Activated naive CD4-positive, alpha-beta T cell treated with anti-CD3 and anti-CD28 coated beads, Interleukin-2, amount 10 ng/mL, durations not matched to agents 7 days and 5 days (primary cell): ENCODE measurements at regions not wholly inside any gene's neighbourhood (a gene's known extent, or its start where the extent isn't known, plus 50 kb on each side); places are given as distances from the start of the nearest gene placed in this dataset.

Experiments
- CTCF ChIA-PET: fragments of 350-600 bp; sonication (Branson Sonifier 250); formaldehyde crosslinking; loops from one replicate; lab custom pipeline; 2021; ENCODE audit warnings: antibody characterized with exemption; lab: Charles Lee
- DNase-seq: peaks from one replicate; pipeline ENCODE4 v3.0.0-alpha.2; 2020
- H3K27ac Mint-ChIP-seq: one replicate; pipeline ENCODE4 v1.8.0; 2021; ENCODE audit warnings: mild to moderate bottlenecking, moderate library complexity, mixed read lengths
- H3K27me3 Mint-ChIP-seq: one replicate; pipeline ENCODE4 v1.8.0; 2021; ENCODE audit warnings: mild to moderate bottlenecking, mixed read lengths
- H3K36me3 Mint-ChIP-seq: one replicate; pipeline ENCODE4 v1.8.0; 2021; ENCODE audit warnings: mixed read lengths
- H3K4me1 Mint-ChIP-seq: one replicate; pipeline ENCODE4 v1.8.0; 2021; ENCODE audit warnings: mixed read lengths
- H3K4me3 Mint-ChIP-seq: one replicate; pipeline ENCODE4 v1.8.0; 2021; ENCODE audit warnings: mild to moderate bottlenecking, moderate library complexity, mixed read lengths
- H3K9me3 Mint-ChIP-seq: one replicate; pipeline ENCODE4 v1.8.0; 2021; ENCODE audit warnings: mixed read lengths

GRCh38 chr15:38867556-38867955 lies 302.9 kb upstream of the RASGRP1 start:
- Mint-ChIP-seq H3K36me3 (no peaks in the 10 kb centered on the region), H3K27me3 (peaks cover 14% of the 10 kb centered on the region), H3K27ac (no peak overlapping the region), H3K4me1 (no peaks in the 10 kb centered on the region), H3K9me3 (no peaks in the 10 kb centered on the region), H3K4me3 (no peak overlapping the region)
- CTCF ChIA-PET: no interaction called here
- no peak for DNase-seq

- Mint-ChIP-seq H3K27me3 (peaks cover 14% of the 10 kb centered on the region), H3K36me3 (no peaks in the 10 kb centered on the region), H3K27ac (no peak overlapping the region), H3K4me1 (no peaks in the 10 kb centered on the region), H3K4me3 (no peak overlapping the region), H3K9me3 (no peaks in the 10 kb centered on the region)
- CTCF ChIA-PET: no interaction called here
- no peak for DNase-seq
These were observed 303.9 kb upstream of the RASGRP1 start for GRCh38 chr15:38868326-38869114.

GRCh38 chr15:38871638-38872037 lies 307.0 kb upstream of the RASGRP1 start:
- no peaks in the 10 kb centered on the region for H3K4me1 Mint-ChIP-seq
- peaks cover 9% of the 10 kb centered on the region for H3K27me3 Mint-ChIP-seq
- H3K36me3 Mint-ChIP-seq: no peaks in the 10 kb centered on the region
- no peaks in the 10 kb centered on the region for H3K9me3 Mint-ChIP-seq
- no peak overlapping the region for H3K27ac Mint-ChIP-seq
- H3K4me3 Mint-ChIP-seq: no peak overlapping the region
- DNase-seq: no peak
- CTCF ChIA-PET: interaction anchor here (1.4 kb wide), 1 partner anchor 51 kb away, joined by 3 read pairs; no protein-coding TSS in a partner anchor

GRCh38 chr15:38872732-38873131 lies 308.1 kb upstream of the RASGRP1 start:
- H3K4me1 Mint-ChIP-seq: no peaks in the 10 kb centered on the region
- H3K9me3 Mint-ChIP-seq: no peaks in the 10 kb centered on the region
- CTCF ChIA-PET: no interaction called here
- no peak overlapping the region for H3K27ac Mint-ChIP-seq
- no peak overlapping the region for H3K4me3 Mint-ChIP-seq
- DNase-seq: no peak
- no peaks in the 10 kb centered on the region for H3K36me3 Mint-ChIP-seq
- peaks cover 8% of the 10 kb centered on the region for H3K27me3 Mint-ChIP-seq

GRCh38 chr15:38873158-38873557 lies 308.5 kb upstream of the RASGRP1 start:
- CTCF ChIA-PET: no interaction called here
- Mint-ChIP-seq H3K36me3 (no peaks in the 10 kb centered on the region), H3K9me3 (no peaks in the 10 kb centered on the region), H3K4me1 (no peaks in the 10 kb centered on the region), H3K4me3 (no peak overlapping the region), H3K27me3 (peaks cover 8% of the 10 kb centered on the region), H3K27ac (no peak overlapping the region)
- DNase-seq: no peak

GRCh38 chr15:38874464-38874863 lies 309.9 kb upstream of the RASGRP1 start:
- H3K27ac Mint-ChIP-seq: no peak overlapping the region
- no peaks in the 10 kb centered on the region for H3K9me3 Mint-ChIP-seq
- no peak overlapping the region for H3K4me3 Mint-ChIP-seq
- no peaks in the 10 kb centered on the region for H3K36me3 Mint-ChIP-seq
- H3K4me1 Mint-ChIP-seq: no peaks in the 10 kb centered on the region
- no peak for DNase-seq
- H3K27me3 Mint-ChIP-seq: peaks cover 8% of the 10 kb centered on the region
- CTCF ChIA-PET: no interaction called here

GRCh38 chr15:38876211-38876610 lies 311.6 kb upstream of the RASGRP1 start:
- DNase-seq: no peak
- no peak overlapping the region for H3K4me3 Mint-ChIP-seq
- H3K4me1 Mint-ChIP-seq: no peaks in the 10 kb centered on the region
- H3K36me3 Mint-ChIP-seq: no peaks in the 10 kb centered on the region
- no peaks in the 10 kb centered on the region for H3K9me3 Mint-ChIP-seq
- peaks cover 4% of the 10 kb centered on the region for H3K27me3 Mint-ChIP-seq
- H3K27ac Mint-ChIP-seq: no peak overlapping the region
- CTCF ChIA-PET: interaction anchor here (0.9 kb wide), 1 partner anchor 50 kb away, joined by 3 read pairs; no protein-coding TSS in a partner anchor

- Mint-ChIP-seq H3K27ac (no peak overlapping the region), H3K27me3 (peaks cover 4% of the 10 kb centered on the region), H3K9me3 (no peaks in the 10 kb centered on the region), H3K36me3 (no peaks in the 10 kb centered on the region), H3K4me3 (no peak overlapping the region), H3K4me1 (no peaks in the 10 kb centered on the region)
- CTCF ChIA-PET: no interaction called here
- no peak for DNase-seq
These were observed 312.0 kb upstream of the RASGRP1 start for GRCh38 chr15:38876621-38877020.

GRCh38 chr15:38877471-38877870 lies 312.9 kb upstream of the RASGRP1 start:
- Mint-ChIP-seq H3K4me1 (no peaks in the 10 kb centered on the region), H3K27me3 (peaks cover 10% of the 10 kb centered on the region), H3K4me3 (no peak overlapping the region), H3K36me3 (no peaks in the 10 kb centered on the region), H3K9me3 (no peaks in the 10 kb centered on the region), H3K27ac (no peak overlapping the region)
- CTCF ChIA-PET: no interaction called here
- DNase-seq: no peak

- H3K4me3 Mint-ChIP-seq: no peak overlapping the region
- CTCF ChIA-PET: no interaction called here
- no peak for DNase-seq
- H3K9me3 Mint-ChIP-seq: no peaks in the 10 kb centered on the region
- H3K27me3 Mint-ChIP-seq: peaks cover 6% of the 10 kb centered on the region
- H3K27ac Mint-ChIP-seq: no peak overlapping the region
- H3K36me3 Mint-ChIP-seq: no peaks in the 10 kb centered on the region
- H3K4me1 Mint-ChIP-seq: no peaks in the 10 kb centered on the region
These were observed 313.4 kb upstream of the RASGRP1 start for GRCh38 chr15:38878026-38878425.

GRCh38 chr15:38878926-38879325 lies 314.3 kb upstream of the RASGRP1 start:
- CTCF ChIA-PET: no interaction called here

GRCh38 chr15:38879909-38880471 lies 315.4 kb upstream of the RASGRP1 start:
- Mint-ChIP-seq H3K4me3 (no peak overlapping the region), H3K27me3 (peaks cover 6% of the 10 kb centered on the region), H3K4me1 (peaks cover 4% of the 10 kb centered on the region), H3K27ac (no peak overlapping the region), H3K36me3 (no peaks in the 10 kb centered on the region), H3K9me3 (no peaks in the 10 kb centered on the region)
- CTCF ChIA-PET: no interaction called here
- no peak for DNase-seq

More at GRCh38 chr15:38878926-38879325, 314.3 kb upstream of the RASGRP1 start:
- Mint-ChIP-seq H3K36me3 (no peaks in the 10 kb centered on the region), H3K9me3 (no peaks in the 10 kb centered on the region), H3K4me1 (peaks cover 1% of the 10 kb centered on the region), H3K4me3 (no peak overlapping the region), H3K27ac (no peak overlapping the region), H3K27me3 (peaks cover 6% of the 10 kb centered on the region)
- DNase-seq: no peak

- DNase-seq: no peak
- H3K36me3 Mint-ChIP-seq: no peaks in the 10 kb centered on the region
- no peak overlapping the region for H3K4me3 Mint-ChIP-seq
- peaks cover 6% of the 10 kb centered on the region for H3K27me3 Mint-ChIP-seq
- H3K9me3 Mint-ChIP-seq: no peaks in the 10 kb centered on the region
- CTCF ChIA-PET: no interaction called here
- no peak overlapping the region for H3K27ac Mint-ChIP-seq
- H3K4me1 Mint-ChIP-seq: peaks cover 4% of the 10 kb centered on the region
These were observed 317.6 kb upstream of the RASGRP1 start for GRCh38 chr15:38882221-38882620.

GRCh38 chr15:38883987-38884386 lies 319.4 kb upstream of the RASGRP1 start:
- no peak overlapping the region for H3K27ac Mint-ChIP-seq
- H3K4me1 Mint-ChIP-seq: peaks cover 4% of the 10 kb centered on the region
- no peaks in the 10 kb centered on the region for H3K36me3 Mint-ChIP-seq
- H3K9me3 Mint-ChIP-seq: no peaks in the 10 kb centered on the region
- H3K4me3 Mint-ChIP-seq: no peak overlapping the region
- DNase-seq: no peak
- CTCF ChIA-PET: interaction anchor here (1.2 kb wide), 1 partner anchor 67 kb away, joined by 3 read pairs; no protein-coding TSS in a partner anchor
- peaks cover 6% of the 10 kb centered on the region for H3K27me3 Mint-ChIP-seq

- H3K36me3 Mint-ChIP-seq: no peaks in the 10 kb centered on the region
- DNase-seq: no peak
- peaks cover 6% of the 10 kb centered on the region for H3K27me3 Mint-ChIP-seq
- no peak overlapping the region for H3K27ac Mint-ChIP-seq
- CTCF ChIA-PET: interaction anchor here (1.2 kb wide), 1 partner anchor 68 kb away, joined by 3 read pairs; no protein-coding TSS in a partner anchor
- no peak overlapping the region for H3K4me3 Mint-ChIP-seq
- no peaks in the 10 kb centered on the region for H3K9me3 Mint-ChIP-seq
- H3K4me1 Mint-ChIP-seq: peaks cover 4% of the 10 kb centered on the region
These were observed 320.4 kb upstream of the RASGRP1 start for GRCh38 chr15:38885001-38885400.
